PC-9 (cell line): ENCODE measurements at regions not wholly inside any gene's neighbourhood (a gene's known extent, or its start where the extent isn't known, plus 50 kb on each side); places are given as distances from the start of the nearest gene placed in this dataset.

Experiments
- EZH2 ChIP-seq: fragments of 200-600 bp; sonication (generic); IDR thresholded peaks from 2 replicates; pipeline ENCODE4 v1.8.0; 2017; ENCODE audit warnings: antibody characterized with exemption, low read depth
- TF ChIP-seq, protein P1 (sequence below): fragments of 200-600 bp; sonication (generic); conservative IDR thresholded peaks from 2 replicates; pipeline ENCODE4 v1.6.1; 2017; ENCODE audit warnings: mixed run types, antibody characterized with exemption, mild to moderate bottlenecking, moderate library complexity

DNA sequence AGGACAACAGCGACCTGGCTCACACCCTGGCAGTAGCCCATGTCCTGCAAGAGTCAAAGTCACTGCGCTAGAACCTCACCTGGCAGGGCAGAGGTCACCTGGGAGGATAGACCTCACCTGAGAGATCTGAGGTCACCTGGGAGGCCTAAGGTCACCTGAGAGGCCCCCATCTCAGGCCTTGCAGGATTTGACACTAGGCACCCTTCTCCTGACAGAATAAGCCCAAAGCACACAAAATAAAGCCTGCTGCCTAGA, 75.2 kb upstream of the SPTLC1 start:
- TF ChIP-seq, protein P1, sequence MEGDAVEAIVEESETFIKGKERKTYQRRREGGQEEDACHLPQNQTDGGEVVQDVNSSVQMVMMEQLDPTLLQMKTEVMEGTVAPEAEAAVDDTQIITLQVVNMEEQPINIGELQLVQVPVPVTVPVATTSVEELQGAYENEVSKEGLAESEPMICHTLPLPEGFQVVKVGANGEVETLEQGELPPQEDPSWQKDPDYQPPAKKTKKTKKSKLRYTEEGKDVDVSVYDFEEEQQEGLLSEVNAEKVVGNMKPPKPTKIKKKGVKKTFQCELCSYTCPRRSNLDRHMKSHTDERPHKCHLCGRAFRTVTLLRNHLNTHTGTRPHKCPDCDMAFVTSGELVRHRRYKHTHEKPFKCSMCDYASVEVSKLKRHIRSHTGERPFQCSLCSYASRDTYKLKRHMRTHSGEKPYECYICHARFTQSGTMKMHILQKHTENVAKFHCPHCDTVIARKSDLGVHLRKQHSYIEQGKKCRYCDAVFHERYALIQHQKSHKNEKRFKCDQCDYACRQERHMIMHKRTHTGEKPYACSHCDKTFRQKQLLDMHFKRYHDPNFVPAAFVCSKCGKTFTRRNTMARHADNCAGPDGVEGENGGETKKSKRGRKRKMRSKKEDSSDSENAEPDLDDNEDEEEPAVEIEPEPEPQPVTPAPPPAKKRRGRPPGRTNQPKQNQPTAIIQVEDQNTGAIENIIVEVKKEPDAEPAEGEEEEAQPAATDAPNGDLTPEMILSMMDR = no peak
- no peak for TF ChIP-seq EZH2
